ENCODE measurements at regions not wholly inside any gene's neighbourhood (a gene's known extent, or its start where the extent isn't known, plus 50 kb on each side); places are given as distances from the start of the nearest gene placed in this dataset.

DNA sequence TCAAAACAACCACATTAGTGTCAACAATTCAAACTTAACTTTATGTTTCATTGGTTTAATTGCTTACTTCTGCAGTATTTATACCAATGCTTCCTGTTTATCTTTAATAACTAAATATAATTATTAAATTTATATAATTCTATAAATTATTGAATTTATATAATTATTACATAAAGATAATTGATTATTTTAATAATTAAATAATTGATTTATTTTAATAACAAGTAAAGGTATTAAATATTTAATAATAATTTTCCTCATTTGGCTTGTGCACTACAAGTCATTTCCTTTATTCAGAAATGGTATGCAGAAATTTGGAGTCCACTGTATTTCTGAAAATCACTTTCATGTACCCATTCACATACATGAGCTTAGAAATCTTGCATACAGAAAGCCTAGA lies 156.2 kb upstream of the NSMCE3 start:
- peaks cover 10% of the 10 kb centered on the region for H3K9me3 Mint-ChIP-seq
- Histone ChIP-seq H3K36me3 (no peaks in the 10 kb centered on the region), H3K9ac (no peak overlapping the region), H3K9me3 (ENCODE audit: low read depth) (no peaks in the 10 kb centered on the region), H3K4me2 (no peak overlapping the region), H3K4me1 (peaks cover 5% of the 10 kb centered on the region), H3K79me2 (ENCODE audit: low read depth) (no peaks in the 10 kb centered on the region), H3K27ac (no peak overlapping the region), H2AFZ (replicated peaks) (no peak overlapping the region), H3K4me3 (no peak overlapping the region), H3K27me3 (no peaks in the 10 kb centered on the region), H3F3A (ENCODE audit: low read depth) (peaks cover 5% of the 10 kb centered on the region), H4K20me1 (ENCODE audit: low read depth) (no peaks in the 10 kb centered on the region)
- no peaks in the 10 kb centered on the region for H3K4me1 Mint-ChIP-seq
- no peak for DNase-seq (ENCODE audit: low spot score)
- H3K4me3 Mint-ChIP-seq, result no peak overlapping the region
- no peak overlapping the region for H3K27ac Mint-ChIP-seq
- H3K36me3 Mint-ChIP-seq, result no peaks in the 10 kb centered on the region
- no peak for TF ChIP-seq EZH2 (IDR thresholded peaks at IDR 0.05)
- no peak for TF ChIP-seq EZH2phosphoT487 (IDR thresholded peaks at IDR 0.05)
- TF ChIP-seq, protein P1, sequence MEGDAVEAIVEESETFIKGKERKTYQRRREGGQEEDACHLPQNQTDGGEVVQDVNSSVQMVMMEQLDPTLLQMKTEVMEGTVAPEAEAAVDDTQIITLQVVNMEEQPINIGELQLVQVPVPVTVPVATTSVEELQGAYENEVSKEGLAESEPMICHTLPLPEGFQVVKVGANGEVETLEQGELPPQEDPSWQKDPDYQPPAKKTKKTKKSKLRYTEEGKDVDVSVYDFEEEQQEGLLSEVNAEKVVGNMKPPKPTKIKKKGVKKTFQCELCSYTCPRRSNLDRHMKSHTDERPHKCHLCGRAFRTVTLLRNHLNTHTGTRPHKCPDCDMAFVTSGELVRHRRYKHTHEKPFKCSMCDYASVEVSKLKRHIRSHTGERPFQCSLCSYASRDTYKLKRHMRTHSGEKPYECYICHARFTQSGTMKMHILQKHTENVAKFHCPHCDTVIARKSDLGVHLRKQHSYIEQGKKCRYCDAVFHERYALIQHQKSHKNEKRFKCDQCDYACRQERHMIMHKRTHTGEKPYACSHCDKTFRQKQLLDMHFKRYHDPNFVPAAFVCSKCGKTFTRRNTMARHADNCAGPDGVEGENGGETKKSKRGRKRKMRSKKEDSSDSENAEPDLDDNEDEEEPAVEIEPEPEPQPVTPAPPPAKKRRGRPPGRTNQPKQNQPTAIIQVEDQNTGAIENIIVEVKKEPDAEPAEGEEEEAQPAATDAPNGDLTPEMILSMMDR (IDR thresholded peaks at IDR 0.05), result no peak
- H3K27me3 Mint-ChIP-seq (ENCODE audit: insufficient read depth, low read depth), result no peaks in the 10 kb centered on the region

DNA sequence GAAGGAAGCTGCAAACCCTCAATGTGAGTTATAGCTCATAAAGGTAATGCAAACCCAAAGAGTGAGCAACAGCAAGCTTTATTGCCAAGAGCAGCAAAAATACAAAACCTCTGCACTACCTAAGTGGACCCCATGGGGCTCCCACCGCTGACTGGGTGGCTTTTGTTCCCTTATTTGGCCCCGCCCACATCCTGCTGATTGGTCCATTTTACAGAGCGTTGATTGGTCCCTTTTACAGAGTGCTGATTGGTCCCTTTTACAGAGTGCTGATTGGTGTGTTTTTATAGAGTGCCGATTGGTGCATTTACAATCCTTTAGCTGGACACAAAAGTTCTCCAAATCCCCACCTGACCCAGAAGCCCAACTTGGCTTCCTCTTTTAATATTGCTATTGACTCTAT lies 154.5 kb upstream of the NSMCE3 start:
- no peak overlapping the region for H3K4me3 Mint-ChIP-seq
- Histone ChIP-seq H3K4me1 (peaks cover 23% of the 10 kb centered on the region), H3K79me2 (ENCODE audit: low read depth) (no peaks in the 10 kb centered on the region), H3F3A (ENCODE audit: low read depth) (peaks cover 23% of the 10 kb centered on the region), H3K9me3 (ENCODE audit: low read depth) (no peaks in the 10 kb centered on the region), H3K4me2 (no peak overlapping the region), H3K27me3 (no peaks in the 10 kb centered on the region), H3K4me3 (no peak overlapping the region), H3K27ac (no peak overlapping the region), H4K20me1 (ENCODE audit: low read depth) (no peaks in the 10 kb centered on the region), H3K36me3 (no peaks in the 10 kb centered on the region), H2AFZ (replicated peaks) (no peak overlapping the region), H3K9ac (no peak overlapping the region)
- H3K27me3 Mint-ChIP-seq (ENCODE audit: insufficient read depth, low read depth), result no peaks in the 10 kb centered on the region
- H3K36me3 Mint-ChIP-seq, result no peaks in the 10 kb centered on the region
- TF ChIP-seq, protein P1 (IDR thresholded peaks at IDR 0.05), result no peak
- TF ChIP-seq EZH2phosphoT487 (IDR thresholded peaks at IDR 0.05) (no peak), EZH2 (IDR thresholded peaks at IDR 0.05) (no peak)
- peaks cover 10% of the 10 kb centered on the region for H3K9me3 Mint-ChIP-seq
- H3K4me1 Mint-ChIP-seq, result peaks cover 7% of the 10 kb centered on the region
- DNase-seq (ENCODE audit: low spot score), result no peak
- no peak overlapping the region for H3K27ac Mint-ChIP-seq

- Histone ChIP-seq H3K4me1 (peaks cover 36% of the 10 kb centered on the region), H3K4me2 (no peak overlapping the region), H3K36me3 (no peaks in the 10 kb centered on the region), H3K27ac (no peak overlapping the region), H3K79me2 (ENCODE audit: low read depth) (no peaks in the 10 kb centered on the region), H3K9me3 (ENCODE audit: low read depth) (no peaks in the 10 kb centered on the region), H4K20me1 (ENCODE audit: low read depth) (no peaks in the 10 kb centered on the region), H2AFZ (replicated peaks) (no peak overlapping the region), H3K9ac (no peak overlapping the region), H3K27me3 (no peaks in the 10 kb centered on the region), H3F3A (ENCODE audit: low read depth) (peaks cover 31% of the 10 kb centered on the region), H3K4me3 (no peak overlapping the region)
- no peak overlapping the region for H3K27ac Mint-ChIP-seq
- peaks cover 3% of the 10 kb centered on the region for H3K36me3 Mint-ChIP-seq
- H3K9me3 Mint-ChIP-seq, result peaks cover 14% of the 10 kb centered on the region
- H3K4me1 Mint-ChIP-seq, result peaks cover 7% of the 10 kb centered on the region
- peaks cover 2% of the 10 kb centered on the region for H3K27me3 Mint-ChIP-seq (ENCODE audit: insufficient read depth, low read depth)
- TF ChIP-seq, protein P1 (IDR thresholded peaks at IDR 0.05), result no peak
- TF ChIP-seq EZH2phosphoT487 (IDR thresholded peaks at IDR 0.05) (no peak), EZH2 (IDR thresholded peaks at IDR 0.05) (no peak)
- no peak for DNase-seq (ENCODE audit: low spot score)
- H3K4me3 Mint-ChIP-seq, result no peak overlapping the region
Observed at GRCh38 chr15:29422606-29423005, 153.0 kb upstream of the NSMCE3 start.
